SIG-M5 (cell line): ENCODE measurements at regions not wholly inside any gene's neighbourhood (a gene's known extent, or its start where the extent isn't known, plus 50 kb on each side); places are given as distances from the start of the nearest gene placed in this dataset.
"Not testable (repeated sequence)": the region's sequence is repeated elsewhere in the genome, so short reads cannot be mapped to it uniquely, and the experiment has no call there.

Source experiments
- DNase-seq: peaks from one replicate; lab custom pipeline; 2025; lab: John Stamatoyannopoulos, UW

DNA sequence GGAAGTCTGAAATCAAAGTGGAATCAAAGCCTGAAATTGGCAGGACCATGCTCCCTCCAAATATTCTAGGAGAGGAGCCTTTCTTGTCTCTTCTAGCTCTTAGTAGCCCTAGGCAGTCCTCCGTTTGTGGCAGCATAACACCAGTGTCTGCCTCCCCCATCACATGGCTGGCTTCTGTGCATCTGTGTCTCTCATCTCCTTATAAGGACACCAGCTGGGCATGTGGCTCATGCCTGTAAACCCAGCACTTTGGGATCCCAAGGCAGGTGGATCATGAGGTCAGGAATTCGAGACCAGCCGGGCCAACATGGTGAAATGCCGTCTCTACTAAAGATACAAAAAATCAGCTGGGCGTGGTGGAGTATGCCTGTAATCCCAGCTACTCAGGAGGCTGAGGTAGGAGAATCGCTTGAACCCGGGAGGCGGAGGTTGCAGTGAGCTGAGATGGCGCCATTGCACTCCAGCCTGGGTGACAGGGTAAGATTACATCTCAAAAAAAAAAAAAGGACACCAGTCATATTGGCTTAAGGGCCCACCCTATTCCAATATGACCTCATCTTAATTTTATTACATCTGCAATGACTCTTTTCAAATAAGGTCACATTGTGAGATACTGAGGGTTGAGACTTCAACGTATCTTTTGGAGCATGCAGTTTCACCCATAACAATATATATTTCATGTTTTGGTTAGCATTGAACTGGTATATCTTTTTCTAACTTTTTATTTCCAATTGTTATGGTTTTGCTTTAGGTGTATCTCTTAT, 148.0 kb upstream of the TPM1 start:
- no peak for DNase-seq

DNA sequence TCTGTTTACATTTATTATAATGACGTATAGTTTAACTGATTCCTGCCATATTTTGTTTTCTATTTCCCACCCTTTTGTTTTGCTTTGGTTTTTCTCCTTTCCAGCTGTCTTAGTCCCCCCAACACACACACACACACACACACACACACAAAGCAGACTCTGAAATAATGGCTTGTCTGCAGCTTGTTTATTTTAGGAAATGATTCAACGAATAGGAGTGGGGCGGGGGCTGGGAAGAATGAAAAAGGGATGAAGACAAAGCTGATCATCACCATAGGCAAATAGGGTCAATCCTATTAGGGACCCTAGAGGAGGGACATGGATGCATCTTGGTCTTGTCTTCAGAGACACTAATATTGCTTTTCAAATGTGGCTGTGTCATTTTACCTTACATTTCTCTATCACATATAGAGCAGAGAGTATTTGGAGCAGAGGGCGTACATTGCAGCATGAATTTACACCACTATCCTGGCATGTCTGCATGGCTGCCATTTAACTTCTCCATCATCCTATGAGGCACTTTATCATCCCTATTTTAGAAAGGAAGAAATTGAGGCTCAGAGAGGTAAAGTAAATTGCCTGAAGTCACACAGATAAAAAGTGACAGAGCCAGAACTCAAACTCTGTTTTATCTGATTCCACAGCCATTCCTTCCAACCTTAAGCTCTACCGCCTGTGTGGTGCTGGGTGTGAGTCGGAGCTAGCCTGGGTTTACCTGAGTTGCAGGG, 147.2 kb upstream of the TPM1 start:
- DNase-seq: no peak

DNA sequence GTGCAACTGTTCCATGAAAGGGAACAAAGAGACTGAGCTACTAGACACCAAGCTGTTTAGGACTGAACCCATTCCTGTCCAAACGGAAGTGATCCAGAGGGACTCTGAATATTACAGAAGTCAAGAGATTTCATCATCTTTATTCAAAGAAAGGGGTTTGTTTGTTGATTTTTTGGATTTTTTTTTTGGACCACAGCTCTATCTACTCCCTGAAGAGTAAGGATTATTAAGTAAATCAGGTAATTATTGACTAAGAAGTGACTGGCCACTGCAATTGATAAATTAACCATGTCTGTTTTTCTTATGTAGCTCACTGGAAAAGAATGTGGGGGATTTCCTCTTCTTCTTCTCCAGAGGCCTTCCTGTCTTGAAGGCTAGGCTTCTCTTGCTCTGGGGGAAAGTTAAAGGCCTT, 146.6 kb upstream of the TPM1 start:
- no peak for DNase-seq

DNA sequence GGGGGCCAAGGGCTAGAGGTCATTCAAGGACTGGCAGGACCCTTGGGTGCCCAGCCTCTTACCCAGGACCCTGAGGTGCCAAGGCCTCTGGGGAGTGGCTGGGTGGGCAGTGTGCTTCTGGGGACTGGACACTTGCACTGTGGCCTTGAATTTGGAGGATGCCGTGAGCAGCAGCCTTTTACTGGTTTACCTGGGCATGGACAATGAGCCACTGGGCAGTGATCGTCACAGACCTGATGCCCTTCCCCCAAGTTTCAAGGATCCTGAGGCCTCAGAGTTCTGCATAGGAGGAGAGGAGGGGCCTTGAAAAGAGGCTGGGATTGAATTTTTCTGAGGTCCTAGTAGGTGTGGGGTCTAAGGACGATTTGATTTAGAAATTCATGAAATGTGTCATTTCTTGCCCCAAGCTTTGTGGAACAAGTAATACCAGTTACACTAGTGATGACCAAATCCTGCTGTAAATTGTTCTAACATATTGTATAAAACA, 146.1 kb upstream of the TPM1 start:
- no peak for DNase-seq

DNA sequence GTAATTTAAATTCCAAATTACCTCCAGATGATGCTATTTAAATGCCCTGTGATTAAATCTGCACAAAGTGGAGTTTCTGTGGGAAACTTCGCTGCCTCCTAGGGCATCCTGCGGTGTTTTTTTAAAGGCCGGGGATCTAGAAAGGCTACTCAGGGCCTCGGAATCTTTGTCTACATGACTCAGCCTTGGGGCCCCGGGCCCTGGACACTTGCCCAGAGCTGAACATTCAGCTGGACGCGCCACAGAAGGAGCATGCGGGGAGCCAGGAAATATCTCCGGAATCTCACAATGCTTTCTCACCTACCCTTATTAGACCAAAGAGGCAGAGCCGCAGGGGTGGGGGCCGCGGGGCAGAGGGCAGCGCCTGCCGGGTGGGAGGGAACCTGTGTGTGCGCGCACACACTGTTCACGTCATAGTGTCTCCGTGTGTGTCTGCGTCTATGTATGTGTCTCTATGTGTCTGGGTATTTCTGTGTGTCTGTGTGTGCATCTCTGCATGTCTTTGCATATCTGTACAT, 145.5 kb upstream of the TPM1 start:
- DNase-seq: no peak

DNA sequence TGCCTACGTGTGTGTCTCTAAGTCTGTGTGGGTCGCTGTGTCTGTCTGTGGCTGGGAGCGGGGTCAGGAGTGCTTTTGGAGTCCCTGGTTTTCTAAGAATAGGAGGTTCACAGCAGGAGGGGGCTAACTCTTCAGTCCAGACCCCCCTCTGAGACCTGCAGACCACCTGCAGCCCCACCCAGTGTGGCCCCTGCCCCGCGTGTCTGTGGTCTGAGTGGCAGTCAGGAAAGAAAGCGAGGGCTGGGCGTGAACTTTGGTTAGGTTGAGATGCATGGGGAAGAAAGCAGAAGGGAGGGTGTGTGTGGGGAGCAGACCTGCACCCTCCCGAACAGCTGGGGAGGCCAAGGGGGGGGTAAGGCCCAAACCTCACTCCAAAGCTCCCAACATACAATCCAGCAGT, 144.9 kb upstream of the TPM1 start:
- DNase-seq: no peak

DNA sequence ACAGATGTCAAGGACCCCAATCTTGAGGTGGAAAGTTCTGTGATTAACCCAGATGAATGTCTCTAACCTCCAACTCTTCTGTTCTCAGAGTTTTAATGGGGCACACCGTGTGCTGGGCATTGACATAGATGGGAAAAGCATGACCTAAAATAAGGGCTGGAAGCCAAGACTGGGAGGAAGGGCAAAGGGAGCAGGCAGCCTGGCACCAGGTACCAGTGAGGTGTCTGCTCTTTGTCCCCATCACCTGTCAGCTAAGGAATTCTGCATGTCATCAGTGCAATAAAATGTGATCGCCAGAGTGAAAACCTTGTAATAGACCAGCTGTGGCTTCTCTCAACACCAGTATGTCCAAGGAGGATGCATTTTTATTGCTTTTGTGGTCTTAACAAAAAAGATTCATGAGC, 143.5 kb upstream of the TPM1 start:
- no peak for DNase-seq

DNA sequence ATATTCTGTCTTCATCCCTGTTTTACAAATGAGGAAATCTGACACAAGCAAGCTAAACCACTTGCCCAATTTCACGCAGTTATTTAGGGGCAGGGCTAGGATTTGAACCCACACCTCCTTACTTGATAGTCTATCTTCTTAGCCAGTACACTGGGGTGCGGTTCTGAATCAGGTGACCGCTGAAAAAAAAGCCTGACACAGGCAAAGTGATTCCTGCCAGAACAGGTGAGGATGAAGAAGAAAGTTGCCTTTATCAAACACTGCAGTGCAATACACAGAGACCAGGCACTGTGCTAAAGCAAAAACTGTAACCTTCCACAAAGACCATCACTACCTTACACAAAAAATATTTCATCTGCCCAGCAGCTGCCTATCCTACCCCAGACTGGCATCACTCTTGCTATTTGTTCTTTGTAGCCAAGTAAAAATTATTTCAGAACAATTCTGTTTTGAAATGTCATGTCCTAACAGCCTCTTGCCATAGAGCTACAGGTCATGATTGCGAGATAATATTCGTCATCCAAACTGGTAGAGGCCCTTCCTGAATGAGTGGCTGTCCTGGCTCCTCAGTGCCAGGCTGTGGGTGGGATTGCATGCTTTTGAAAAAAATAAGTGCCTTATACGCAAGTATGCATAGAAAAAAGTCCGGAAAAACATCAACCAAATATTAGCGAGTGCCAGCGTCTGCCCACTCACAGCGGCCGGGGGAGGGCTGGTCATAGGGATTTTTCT, 142.3 kb upstream of the TPM1 start:
- DNase-seq: no peak

DNA sequence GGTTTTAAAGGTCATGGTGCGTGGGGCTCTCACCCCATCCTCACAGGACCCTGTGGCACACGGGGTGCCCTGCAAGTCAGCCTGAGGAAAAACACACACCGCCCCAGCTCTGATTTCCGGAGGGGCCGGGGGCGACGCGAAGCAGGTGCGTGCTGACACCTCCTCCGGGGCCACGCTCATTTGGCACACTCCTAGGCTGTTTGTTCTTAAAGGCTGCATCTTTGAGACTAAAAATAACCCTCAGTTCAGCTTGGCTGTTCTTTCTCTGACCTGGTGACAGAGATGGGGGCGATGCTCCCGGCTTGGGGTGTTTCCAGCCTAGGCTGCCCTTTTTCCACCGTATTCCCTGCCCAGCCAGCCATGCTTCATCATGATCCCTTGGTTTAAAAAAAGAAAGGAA, 141.5 kb upstream of the TPM1 start:
- no peak for DNase-seq

DNA sequence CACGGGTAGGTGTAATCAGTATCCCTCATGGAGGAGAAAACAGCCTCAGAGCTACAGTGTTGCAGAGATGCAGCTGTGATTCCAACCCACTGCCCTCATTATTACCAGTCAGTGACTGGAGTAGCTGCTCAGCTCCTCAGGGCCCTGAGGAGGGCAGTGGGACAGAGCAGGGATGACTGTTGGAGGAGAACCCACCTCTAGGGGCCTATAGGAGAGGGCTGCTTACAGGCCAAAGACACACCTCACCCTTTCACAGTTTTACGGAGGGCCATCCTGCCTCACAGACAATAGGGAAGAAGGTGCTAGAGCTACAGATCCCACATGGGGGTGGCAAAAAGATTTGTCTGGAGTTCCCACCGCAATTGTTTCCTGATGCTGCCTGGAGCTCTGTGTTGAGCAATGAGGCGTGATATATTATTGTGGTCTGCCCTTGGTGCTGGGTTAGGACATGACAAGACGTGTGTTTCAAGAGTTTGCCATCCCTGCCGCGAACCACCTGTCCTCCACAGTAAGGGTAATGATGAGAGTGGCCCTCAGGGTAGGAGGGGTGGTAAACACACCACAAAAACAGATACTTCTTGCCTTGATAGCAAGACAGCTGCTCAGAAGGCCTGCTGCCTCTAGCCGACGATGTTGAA, 140.5 kb upstream of the TPM1 start:
- no peak for DNase-seq

DNA sequence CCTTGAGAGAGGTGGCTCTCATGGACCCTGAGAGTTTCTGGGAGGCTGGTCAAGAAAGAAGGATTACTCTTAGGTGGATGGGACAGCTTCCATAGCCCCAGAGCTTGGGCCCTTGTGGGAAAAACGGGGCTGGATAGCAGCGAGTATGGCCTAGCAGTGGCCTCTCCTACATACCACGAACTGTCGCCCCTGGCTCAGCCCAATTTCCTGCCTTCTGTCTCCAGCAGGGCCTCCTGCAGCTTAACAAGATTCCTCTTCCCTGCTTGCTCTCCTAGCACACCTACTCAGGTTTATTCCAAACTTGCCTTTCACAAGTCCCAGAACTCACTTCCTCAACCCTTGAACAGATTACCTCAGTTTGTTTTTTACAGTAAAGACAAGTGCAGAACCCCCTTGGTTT, 139.7 kb upstream of the TPM1 start:
- DNase-seq: no peak

DNA sequence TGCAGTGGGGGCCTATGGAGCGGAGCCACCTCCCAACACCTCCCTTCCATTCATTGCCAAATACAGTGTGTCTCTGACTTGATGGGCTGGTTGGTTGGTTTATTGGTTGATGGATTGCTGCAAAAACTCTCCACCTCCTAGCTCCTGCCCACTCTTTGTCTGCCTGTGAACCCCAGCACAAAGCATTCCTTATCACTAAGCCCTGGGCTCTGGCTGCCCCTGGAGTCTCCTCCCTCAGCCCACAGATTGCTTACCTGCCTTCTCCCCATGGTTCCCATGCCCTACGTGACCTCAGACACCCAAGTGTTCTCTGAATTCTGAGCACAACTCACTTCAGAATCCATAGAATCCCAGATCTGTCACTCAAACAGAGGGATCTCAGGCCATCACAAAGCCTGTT, 139.1 kb upstream of the TPM1 start:
- no peak for DNase-seq

DNA sequence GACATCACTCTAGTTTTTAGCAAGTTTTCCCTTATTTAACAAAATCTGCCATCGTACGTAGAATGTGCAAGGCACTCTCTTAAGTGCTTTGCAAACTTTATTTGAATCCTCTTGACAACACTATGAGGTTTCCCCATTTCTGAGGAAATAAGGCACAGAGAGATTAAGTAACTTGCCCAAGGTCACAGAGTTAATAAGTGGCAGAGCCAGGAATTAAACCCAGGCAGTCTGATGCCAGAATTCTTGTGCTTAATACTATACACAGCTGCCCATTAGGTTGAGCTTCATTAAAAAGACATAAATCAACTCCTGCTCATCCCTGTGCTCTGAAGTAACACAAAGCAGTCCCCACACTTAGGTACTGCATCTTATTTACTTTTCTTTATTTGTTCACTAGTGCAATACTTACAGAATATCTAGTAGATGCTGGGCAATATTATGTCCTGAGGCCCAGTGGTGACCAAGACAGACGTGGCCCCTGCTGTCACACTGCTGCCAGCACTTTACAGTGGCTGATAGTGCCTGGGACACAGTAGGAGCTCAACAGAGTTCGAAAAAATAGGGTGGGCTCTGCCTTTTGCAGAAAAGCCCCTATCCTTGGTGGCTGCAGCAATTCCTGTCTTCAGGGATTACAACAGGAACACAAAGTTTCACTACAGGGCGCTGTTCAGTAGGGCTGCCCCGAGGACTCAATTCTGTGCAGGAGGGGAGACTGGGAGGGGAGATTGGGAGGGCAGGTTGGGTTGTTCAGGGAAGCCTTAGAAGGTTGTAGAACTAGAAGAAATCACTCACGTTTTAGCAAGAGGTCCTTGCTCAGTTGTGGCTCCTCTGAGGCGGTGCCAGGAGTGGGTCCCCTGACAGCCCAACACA, 138.3 kb upstream of the TPM1 start:
- DNase-seq: no peak

DNA sequence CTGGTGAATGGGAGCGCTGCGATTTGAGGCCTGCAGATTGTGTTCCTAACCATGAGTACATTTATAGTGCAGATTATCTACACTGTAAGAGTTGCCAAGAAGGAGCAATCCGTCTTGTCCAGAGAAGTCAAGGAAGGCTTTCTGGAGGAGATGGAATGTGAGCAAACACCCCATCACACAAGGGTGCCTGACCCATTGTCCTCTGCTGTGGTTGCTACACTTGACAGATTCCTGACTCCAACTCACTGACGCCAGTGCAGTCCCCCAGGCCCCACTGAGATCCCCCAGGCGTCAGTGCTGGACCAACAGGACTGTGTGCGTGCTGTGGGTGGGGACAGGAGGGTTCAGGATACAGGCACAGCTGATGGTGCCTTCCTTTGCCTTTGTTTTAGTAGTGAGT, 135.9 kb upstream of the TPM1 start:
- DNase-seq: no peak

DNA sequence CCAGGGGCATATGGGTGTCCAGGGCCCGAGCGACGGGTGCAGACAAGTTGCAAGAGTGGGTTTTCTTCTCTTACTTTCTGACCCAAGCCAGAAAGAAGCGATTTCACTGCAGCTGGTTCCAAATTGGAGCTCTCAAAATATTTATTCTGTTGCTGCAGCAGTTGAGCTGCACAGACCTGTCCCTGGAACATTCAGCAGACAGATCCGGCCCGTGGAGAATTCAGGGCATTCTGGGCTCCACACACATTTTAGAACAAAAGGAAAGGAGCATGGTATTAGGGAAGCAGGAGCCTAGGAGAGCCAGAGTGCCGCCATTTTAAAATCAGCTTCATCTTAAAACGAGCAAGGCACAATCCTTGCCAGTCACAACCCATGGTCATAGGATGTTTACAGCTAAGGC, 135.3 kb upstream of the TPM1 start:
- DNase-seq: no peak

DNA sequence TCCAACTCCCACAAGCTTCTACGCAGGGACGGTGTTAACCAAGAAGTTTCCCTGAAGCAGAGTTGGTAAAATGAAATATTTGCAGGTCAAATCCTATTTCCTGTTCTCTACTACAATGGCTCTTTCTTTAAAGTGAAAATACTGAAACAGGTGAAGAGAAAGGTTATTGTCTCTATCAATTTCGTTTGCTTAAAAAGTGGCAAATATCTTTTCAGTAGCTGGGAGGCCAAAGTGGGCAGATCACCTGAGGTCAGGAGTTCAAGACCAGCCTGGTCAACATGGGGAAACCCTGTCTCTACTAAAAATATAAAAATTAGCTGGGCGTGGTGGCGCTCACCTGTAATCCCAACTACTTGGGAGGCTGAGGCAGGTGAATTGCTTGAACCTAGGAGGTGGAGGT, 134.2 kb upstream of the TPM1 start:
- not testable (repeated sequence) for DNase-seq

DNA sequence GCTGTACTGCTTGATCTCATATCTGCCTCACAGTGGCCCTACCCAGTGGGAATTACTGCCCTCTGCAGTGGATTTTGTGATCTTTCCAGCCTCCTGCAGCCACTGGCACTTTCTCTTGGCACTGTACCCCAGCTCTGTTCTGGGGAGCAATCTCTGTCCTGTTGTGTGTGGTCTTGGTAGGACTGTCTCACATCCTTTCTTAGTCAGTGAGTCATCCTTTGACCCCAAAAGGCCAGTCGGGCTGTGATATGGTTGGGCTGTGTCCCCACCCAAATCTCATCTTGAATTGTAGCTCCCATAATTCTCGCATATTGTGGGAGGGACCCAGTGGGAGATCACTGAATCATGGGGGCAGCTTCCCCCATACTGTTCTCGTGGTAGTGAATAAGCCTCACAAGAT, 133.3 kb upstream of the TPM1 start:
- DNase-seq: no peak

DNA sequence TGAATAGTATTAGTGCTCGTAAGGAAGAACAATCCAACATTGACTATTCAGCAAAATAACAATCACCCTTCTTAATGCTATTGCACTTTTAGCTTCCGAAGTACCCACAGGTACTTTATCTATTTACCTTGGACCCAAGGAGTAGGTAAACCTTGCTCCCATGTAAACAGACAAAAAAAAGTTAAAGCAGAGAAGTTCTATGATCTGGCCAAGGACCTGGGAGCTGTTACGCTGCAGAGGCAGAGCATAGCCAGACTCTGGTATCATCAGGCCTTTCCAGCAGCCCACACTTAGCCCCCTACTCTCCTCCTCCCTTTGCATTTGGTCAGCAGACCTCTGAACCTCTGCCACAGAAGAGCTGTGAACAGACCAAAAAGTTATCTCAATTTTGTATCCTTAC, 130.3 kb upstream of the TPM1 start:
- no peak for DNase-seq

DNA sequence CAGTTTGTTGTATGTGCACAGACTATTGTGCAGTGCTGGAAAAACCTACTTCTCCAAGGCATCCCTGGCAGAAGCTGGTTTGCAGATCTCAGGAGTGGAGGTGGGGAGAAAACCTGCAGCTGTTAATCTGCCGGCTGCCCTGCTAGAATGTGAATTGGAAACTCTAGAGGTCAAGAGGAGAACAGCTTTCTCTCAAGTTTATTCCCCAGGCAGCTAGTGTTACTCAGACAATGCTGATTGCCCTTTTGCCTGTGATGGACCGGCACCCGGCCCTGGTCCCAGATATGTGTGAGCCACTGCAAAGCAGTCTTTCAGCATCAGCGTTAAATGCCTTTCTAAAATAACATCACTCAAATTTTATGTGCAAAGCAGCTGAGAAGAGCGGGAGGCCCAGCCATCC, 129.7 kb upstream of the TPM1 start:
- DNase-seq: no peak

DNA sequence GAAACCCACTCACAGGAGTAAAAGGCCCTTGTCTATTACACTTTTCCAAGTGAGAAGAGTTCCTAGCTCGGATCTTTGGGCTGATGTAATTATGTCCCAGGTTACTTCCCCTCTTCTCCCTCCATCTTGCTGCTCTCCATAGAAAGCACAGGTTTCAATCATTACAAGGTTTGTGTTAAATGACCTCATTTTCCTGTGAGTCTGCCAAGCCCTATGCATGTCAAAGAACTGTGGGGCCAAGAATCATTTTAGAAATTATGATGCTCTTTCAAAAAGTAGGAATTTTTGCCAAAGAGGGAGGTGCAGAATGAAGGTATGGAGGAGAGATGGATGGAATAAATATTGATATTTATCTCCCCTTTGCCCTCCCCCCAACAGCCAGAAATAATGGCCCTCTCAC, 129.3 kb upstream of the TPM1 start:
- DNase-seq: no peak

DNA sequence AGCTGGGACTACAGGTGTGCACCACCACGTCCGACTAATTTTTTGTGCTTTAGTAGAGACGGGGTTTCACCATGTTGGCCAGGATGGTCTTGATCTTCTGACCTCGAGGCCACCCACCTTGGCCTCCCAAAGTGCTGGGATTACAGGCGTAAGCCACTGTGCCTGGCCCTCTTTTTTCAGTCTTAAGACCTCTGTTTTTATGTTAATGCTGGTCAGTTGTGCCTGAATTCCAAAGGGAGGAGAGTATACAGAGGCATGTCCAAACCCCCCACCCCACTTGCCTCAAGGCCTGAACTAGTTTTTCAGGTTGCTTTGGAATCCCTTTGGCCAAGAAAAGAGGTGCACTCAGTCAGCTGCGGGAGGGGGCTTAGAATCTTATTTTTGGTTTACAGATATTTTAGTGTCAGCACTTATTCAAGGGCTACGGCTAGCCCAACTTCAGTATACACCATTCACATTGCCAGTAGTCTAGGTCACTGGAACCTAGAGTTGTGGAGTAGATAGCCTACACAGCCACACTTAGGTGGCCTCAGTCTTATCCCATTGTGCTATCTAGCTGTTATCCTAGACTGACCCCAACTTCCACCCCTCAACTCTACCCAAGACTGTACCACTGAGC, 128.0 kb upstream of the TPM1 start:
- DNase-seq: no peak
